ENCODE measurements at regions not wholly inside any gene's neighbourhood (a gene's known extent, or its start where the extent isn't known, plus 50 kb on each side); places are given as distances from the start of the nearest gene placed in this dataset.

GRCh38 chr9:129341171-129341986 lies 163.3 kb upstream of the IER5L start:
- H4K91ac ChIP-seq (replicated peaks; ENCODE audit: insufficient read length, low read length) = no peak overlapping the region
- CTCF ChIA-PET (ENCODE audit: partially characterized antibody) = interaction anchor here (0.6 to 1.7 kb wide), 2 partner anchors 15 to 21 kb away, joined by 4 read pairs; no protein-coding TSS in a partner anchor
- H4K5ac ChIP-seq (ENCODE audit: insufficient read length, low read depth, low read length) = no peak overlapping the region
- H3K4me1 ChIP-seq (replicated peaks in 1 of 4; ENCODE audit: control insufficient read depth in 3 of 4, insufficient read depth in 4 of 4, low read length in 3 of 4) = peaks cover 5 to 20% (median 16%) of the 10 kb centered on the region in 4 experiments
- no peak overlapping the region for H3K4me3 ChIP-seq (ENCODE audit: extremely low read depth in 1 of 4, insufficient read depth in 2 of 4, low read depth in 3 of 4, low read length in 4 of 4)
- no peak overlapping the region for H3K23ac ChIP-seq (ENCODE audit: insufficient read length)
- DNase-seq (ENCODE audit: low read depth in 1 of 2, low spot score in 2 of 2) (no peak), FAIRE-seq (no peak)
- 0 out of 2 replicates have a peak overlapping the region, but pooled peaks have one; percentile 55 for H2BK20ac ChIP-seq (ENCODE audit: low read length)
- no peak overlapping the region for H2AK5ac ChIP-seq (ENCODE audit: low read depth, low read length)
- H2BK12ac ChIP-seq (ENCODE audit: low read depth, low read length) = 0 out of 2 replicates have a peak overlapping the region, but pooled peaks have one; percentile 10
- H3K79me1 ChIP-seq (ENCODE audit: low read depth, low read length) = peaks cover 5% of the 10 kb centered on the region; the same call in 1 of the 2 replicates
- H3K27ac ChIP-seq (ENCODE audit: low read depth, low read length) = no peak overlapping the region
- H3K27me3 ChIP-seq (replicated peaks in 1 of 4; ENCODE audit: control insufficient read depth in 3 of 4, extremely low read depth in 1 of 4, insufficient read depth in 3 of 4, low read length in 3 of 4) = 0 out of 7 replicates have a peak, but pooled peaks cover 0 to 2% (median 0%) of the 10 kb centered on the region in 4 experiments
- H3K9me3 ChIP-seq (ENCODE audit: insufficient read depth in 2 of 2, low read depth in 1 of 2, low read length in 1 of 2) = no peaks in the 10 kb centered on the region
- POLR2A ChIA-PET (ENCODE audit: partially characterized antibody) = interaction anchor here (0.9 to 1.7 kb wide), 5 partner anchors 11 to 258 kb away, joined by 3 to 5 read pairs (median 3); partner anchors contain the start of gene IER5L
- H3K79me2 ChIP-seq (ENCODE audit: control insufficient read depth in 1 of 2, insufficient read depth in 2 of 2, low read length in 2 of 2) = no peaks in the 10 kb centered on the region
- H2BK5ac ChIP-seq (ENCODE audit: low read depth, low read length) = peak overlapping the region; percentile 95; the same call in 1 of the 2 replicates
- peak overlapping the region; percentile 77; the same call in 1 of the 2 replicates for H4K8ac ChIP-seq (ENCODE audit: extremely low read depth, insufficient read depth, low read length)
- no peak overlapping the region for H3K4ac ChIP-seq (replicated peaks; ENCODE audit: insufficient read length, low read depth, low read length)
- WGBS, 2 experiments (ENCODE audit: extremely low coverage in 1 of 2, insufficient coverage in 1 of 2, insufficient read length in 1 of 2, insufficient replicate concordance in 2 of 2, low coverage in 1 of 2, low lambda C conversion rate in 2 of 2, missing lambda C conversion rate in 1 of 2) = 88% methylated on average over 20 of the region's 30 CpGs; no CpG with 5 or more reads in 1 of the 2 experiments
- H2AFZ ChIP-seq (ENCODE audit: low read length) = no peak overlapping the region
- no peaks in the 10 kb centered on the region; a peak in 1 of 8 replicates for H3K36me3 ChIP-seq (ENCODE audit: control insufficient read depth in 2 of 4, insufficient read depth in 4 of 4, low read length in 3 of 4)
- no peak overlapping the region for H2BK120ac ChIP-seq (replicated peaks; ENCODE audit: low read depth, low read length)
- no peak overlapping the region for H2BK15ac ChIP-seq (ENCODE audit: low read length)
- H3K18ac ChIP-seq (ENCODE audit: extremely low read depth, low read length) = peak overlapping the region; percentile 60
- no peak overlapping the region for H3K4me2 ChIP-seq (ENCODE audit: insufficient read depth in 1 of 2, low read depth in 2 of 2, low read length in 2 of 2)
- H3K56ac ChIP-seq (replicated peaks; ENCODE audit: insufficient read length, low read depth, low read length) = no peak overlapping the region
- peaks cover 0 to 16% of the 10 kb centered on the region in 2 experiments for H4K20me1 ChIP-seq (replicated peaks in 1 of 2; ENCODE audit: control insufficient read depth in 1 of 2, insufficient read depth in 2 of 2, low read length in 2 of 2)
- peaks cover 15% of the 10 kb centered on the region for H3K23me2 ChIP-seq (ENCODE audit: low read depth, low read length)
- no peak overlapping the region for H3K14ac ChIP-seq (ENCODE audit: insufficient read length)
- TF ChIP-seq, protein P1, sequence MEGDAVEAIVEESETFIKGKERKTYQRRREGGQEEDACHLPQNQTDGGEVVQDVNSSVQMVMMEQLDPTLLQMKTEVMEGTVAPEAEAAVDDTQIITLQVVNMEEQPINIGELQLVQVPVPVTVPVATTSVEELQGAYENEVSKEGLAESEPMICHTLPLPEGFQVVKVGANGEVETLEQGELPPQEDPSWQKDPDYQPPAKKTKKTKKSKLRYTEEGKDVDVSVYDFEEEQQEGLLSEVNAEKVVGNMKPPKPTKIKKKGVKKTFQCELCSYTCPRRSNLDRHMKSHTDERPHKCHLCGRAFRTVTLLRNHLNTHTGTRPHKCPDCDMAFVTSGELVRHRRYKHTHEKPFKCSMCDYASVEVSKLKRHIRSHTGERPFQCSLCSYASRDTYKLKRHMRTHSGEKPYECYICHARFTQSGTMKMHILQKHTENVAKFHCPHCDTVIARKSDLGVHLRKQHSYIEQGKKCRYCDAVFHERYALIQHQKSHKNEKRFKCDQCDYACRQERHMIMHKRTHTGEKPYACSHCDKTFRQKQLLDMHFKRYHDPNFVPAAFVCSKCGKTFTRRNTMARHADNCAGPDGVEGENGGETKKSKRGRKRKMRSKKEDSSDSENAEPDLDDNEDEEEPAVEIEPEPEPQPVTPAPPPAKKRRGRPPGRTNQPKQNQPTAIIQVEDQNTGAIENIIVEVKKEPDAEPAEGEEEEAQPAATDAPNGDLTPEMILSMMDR (IDR thresholded peaks at IDR 0.05; ENCODE audit: control extremely low read depth in 1 of 3, insufficient read depth in 1 of 3, low read depth in 1 of 3, low read length in 3 of 3) = no peak
- no peak for TF ChIP-seq EP300 (IDR thresholded peaks at IDR 0.05; ENCODE audit: borderline replicate concordance in 1 of 2, low read depth in 2 of 2, low read length in 2 of 2)
- TF ChIP-seq NANOG (IDR thresholded peaks at IDR 0.05; ENCODE audit: insufficient read depth, low read depth, low read length, poor library complexity, severe bottlenecking) = no peak
- no peak for TF ChIP-seq CREB1 (IDR thresholded peaks at IDR 0.05)
- TF ChIP-seq CHD2 (IDR thresholded peaks at IDR 0.05; ENCODE audit: low read length) = no peak
- no peak for TF ChIP-seq POU5F1 (IDR thresholded peaks at IDR 0.05; ENCODE audit: low read depth, low read length)
- no peak for TF ChIP-seq SP2 (IDR thresholded peaks at IDR 0.05; ENCODE audit: low read length)
- H3K9ac ChIP-seq (replicated peaks in 1 of 4; ENCODE audit: extremely low read depth in 1 of 4, low read depth in 3 of 4, low read length in 3 of 4) = no peak overlapping the region
